ENCODE measurements at regions not wholly inside any gene's neighbourhood (a gene's known extent, or its start where the extent isn't known, plus 50 kb on each side); places are given as distances from the start of the nearest gene placed in this dataset.

DNA sequence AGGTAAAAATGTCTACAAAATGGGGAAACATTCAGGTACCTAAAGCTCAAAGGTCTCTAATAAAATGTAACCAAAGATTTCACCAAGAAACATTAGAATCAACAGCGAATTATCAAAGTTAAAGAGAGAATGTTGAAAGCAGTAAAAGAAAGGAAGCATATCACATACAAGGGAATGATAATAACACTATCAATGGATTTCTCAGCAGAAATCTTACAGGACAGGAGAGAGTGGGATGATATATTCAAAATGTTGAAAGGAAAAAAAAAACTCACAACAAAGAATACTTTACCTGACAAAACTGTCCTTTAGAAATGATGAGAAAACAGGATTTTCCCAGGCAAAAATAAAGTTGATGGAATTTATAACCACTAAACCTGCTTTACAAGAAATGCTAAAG is 591.2 kb upstream of the POU3F3 start:
- TF ChIP-seq, protein P1, sequence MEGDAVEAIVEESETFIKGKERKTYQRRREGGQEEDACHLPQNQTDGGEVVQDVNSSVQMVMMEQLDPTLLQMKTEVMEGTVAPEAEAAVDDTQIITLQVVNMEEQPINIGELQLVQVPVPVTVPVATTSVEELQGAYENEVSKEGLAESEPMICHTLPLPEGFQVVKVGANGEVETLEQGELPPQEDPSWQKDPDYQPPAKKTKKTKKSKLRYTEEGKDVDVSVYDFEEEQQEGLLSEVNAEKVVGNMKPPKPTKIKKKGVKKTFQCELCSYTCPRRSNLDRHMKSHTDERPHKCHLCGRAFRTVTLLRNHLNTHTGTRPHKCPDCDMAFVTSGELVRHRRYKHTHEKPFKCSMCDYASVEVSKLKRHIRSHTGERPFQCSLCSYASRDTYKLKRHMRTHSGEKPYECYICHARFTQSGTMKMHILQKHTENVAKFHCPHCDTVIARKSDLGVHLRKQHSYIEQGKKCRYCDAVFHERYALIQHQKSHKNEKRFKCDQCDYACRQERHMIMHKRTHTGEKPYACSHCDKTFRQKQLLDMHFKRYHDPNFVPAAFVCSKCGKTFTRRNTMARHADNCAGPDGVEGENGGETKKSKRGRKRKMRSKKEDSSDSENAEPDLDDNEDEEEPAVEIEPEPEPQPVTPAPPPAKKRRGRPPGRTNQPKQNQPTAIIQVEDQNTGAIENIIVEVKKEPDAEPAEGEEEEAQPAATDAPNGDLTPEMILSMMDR (IDR thresholded peaks at IDR 0.05), result no peak
- TF ChIP-seq EP300 (IDR thresholded peaks at IDR 0.05) (no peak), POLR2A (IDR thresholded peaks at IDR 0.05) (no peak)

Measured in upper lobe of left lung (tissue), 4 donors.